ENCODE measurements at regions not wholly inside any gene's neighbourhood (a gene's known extent, or its start where the extent isn't known, plus 50 kb on each side); places are given as distances from the start of the nearest gene placed in this dataset.
A peak's percentile ranks its signal among the peaks of the same experiment; 100 is the strongest.
"Not testable (repeated sequence)": the region's sequence is repeated elsewhere in the genome, so short reads cannot be mapped to it uniquely, and the experiment has no call there.

- in situ Hi-C loops (cut with HindIII; ENCODE audit: low sequenced_read_pairs) = no loop called here
- no peak for TF ChIP-seq CTCF (IDR thresholded peaks at IDR 0.05; ENCODE audit: low read depth, low read length)
- H3K4me3 ChIP-seq (ENCODE audit: low read depth, low read length) = no peak overlapping the region
- DNase-seq (ENCODE audit: low read depth, low spot score) = no peak
Measured at GRCh38 chr17:21841839-21842238, 149.5 kb downstream of the KCNJ18 start.

GRCh38 chr17:21842332-21843317 lies 150.3 kb downstream of the KCNJ18 start:
- H3K4me3 ChIP-seq (ENCODE audit: low read depth, low read length) = peak overlapping the region; percentile 10
- in situ Hi-C loops (cut with HindIII; ENCODE audit: low sequenced_read_pairs) = no loop called here
- TF ChIP-seq CTCF (IDR thresholded peaks at IDR 0.05; ENCODE audit: low read depth, low read length) = no peak
- no peak for DNase-seq (ENCODE audit: low read depth, low spot score)

GRCh38 chr17:21843318-21843865 lies 151.1 kb downstream of the KCNJ18 start:
- no peak for TF ChIP-seq CTCF (IDR thresholded peaks at IDR 0.05; ENCODE audit: low read depth, low read length)
- in situ Hi-C loops (cut with HindIII; ENCODE audit: low sequenced_read_pairs) = no loop called here
- no peak overlapping the region for H3K4me3 ChIP-seq (ENCODE audit: low read depth, low read length)
- DNase-seq (ENCODE audit: low read depth, low spot score) = no peak

- in situ Hi-C loops (cut with HindIII; ENCODE audit: low sequenced_read_pairs) = no loop called here
- no peak for DNase-seq (ENCODE audit: low read depth, low spot score)
- H3K4me3 ChIP-seq (ENCODE audit: low read depth, low read length) = no peak overlapping the region
- TF ChIP-seq CTCF (IDR thresholded peaks at IDR 0.05; ENCODE audit: low read depth, low read length) = no peak
Measured at GRCh38 chr17:21843951-21844590, 151.7 kb downstream of the KCNJ18 start.

GRCh38 chr17:21848510-21848909 lies 156.2 kb downstream of the KCNJ18 start:
- DNase-seq (ENCODE audit: low read depth, low spot score); H3K4me3 ChIP-seq (ENCODE audit: low read depth, low read length); in situ Hi-C loops (cut with HindIII; ENCODE audit: low sequenced_read_pairs): not testable (repeated sequence)

GRCh38 chr17:21849030-21849429 lies 156.7 kb downstream of the KCNJ18 start:
- DNase-seq (ENCODE audit: low read depth, low spot score); in situ Hi-C loops (cut with HindIII; ENCODE audit: low sequenced_read_pairs); H3K4me3 ChIP-seq (ENCODE audit: low read depth, low read length): not testable (repeated sequence)

- DNase-seq (ENCODE audit: low read depth, low spot score); in situ Hi-C loops (cut with HindIII; ENCODE audit: low sequenced_read_pairs): not testable (repeated sequence)
Measured at GRCh38 chr17:21850614-21851013, 158.3 kb downstream of the KCNJ18 start.

More at GRCh38 chr17:21850614-21851013, 158.3 kb downstream of the KCNJ18 start:
- H3K4me3 ChIP-seq (ENCODE audit: low read depth, low read length) = not testable (repeated sequence)
